K562 (cell line): ENCODE measurements at regions not wholly inside any gene's neighbourhood (a gene's known extent, or its start where the extent isn't known, plus 50 kb on each side); places are given as distances from the start of the nearest gene placed in this dataset.

Experiments used
- CEBPB ChIP-seq: fragments of 450-650 bp; IDR thresholded peaks from 2 replicates; pipeline ENCODE4 v1.6.1; 2016; ENCODE audit warnings: missing genetic modification characterization, missing compliant biosample characterization
- CTCF ChIP-seq, 3 experiments: IDR thresholded peaks in 2 of 3; conservative IDR thresholded peaks in 1 of 3; 2 replicates each; pipeline ENCODE4 v1.5.1; 2011 to 2012; ENCODE audit warnings: low read length in 3 of 3, mild to moderate bottlenecking in 3 of 3, control low read depth in 2 of 3, improper control_type of control experiment in 1 of 3, inconsistent platforms in 1 of 3, low read depth in 1 of 3, mixed read lengths in 1 of 3, moderate library complexity in 1 of 3; ENCODE audit not compliant: insufficient read depth in 2 of 3
- PREB ChIP-seq: sonication (generic); formaldehyde crosslinking; IDR thresholded peaks from 2 replicates; pipeline ENCODE4 v1.8.1; 2023; ENCODE audit warnings: mild to moderate bottlenecking, missing genetic modification reagents
- RB1 ChIP-seq: fragments of 450-650 bp; IDR thresholded peaks from 2 replicates; pipeline ENCODE4 v1.6.1; 2017; ENCODE audit warnings: low read depth, mild to moderate bottlenecking
- RHOXF2B ChIP-seq: fragments of 250-450 bp; sonication (Bioruptor Pico); conservative IDR thresholded peaks from 2 replicates; pipeline ENCODE4 v1.5.1; 2021
- SMAD1 ChIP-seq: fragments of 150-350 bp; IDR thresholded peaks from 2 replicates; pipeline ENCODE4 v1.6.1; 2014; ENCODE audit warnings: low read length, low read depth; ENCODE audit not compliant: partially characterized antibody
- SRF ChIP-seq, 2 experiments: fragments of 250-450, 450-650 bp in 1 of 2; sonication (Bioruptor Pico) in 1 of 2; sonication (generic) in 1 of 2; formaldehyde crosslinking; IDR thresholded peaks; 2 replicates each; pipeline versions ENCODE4 v1.5.0 to v1.5.1; 2020 to 2022; ENCODE audit warnings: mild to moderate bottlenecking in 1 of 2, missing genetic modification reagents in 1 of 2
- TAF1 ChIP-seq: IDR thresholded peaks from 2 replicates; pipeline ENCODE4 v1.6.1; 2011; ENCODE audit warnings: mild to moderate bottlenecking, low read length, moderate library complexity; ENCODE audit not compliant: insufficient read depth, control insufficient read depth, severe bottlenecking; ENCODE audit errors: extremely low read depth
- ZFX ChIP-seq: sonication (generic); formaldehyde crosslinking; IDR thresholded peaks from 2 replicates; pipeline ENCODE4 v1.8.0; 2022; ENCODE audit warnings: mild to moderate bottlenecking, missing genetic modification reagents, moderate library complexity
- ZNF561 ChIP-seq: fragments of 450-650 bp; formaldehyde crosslinking; conservative IDR thresholded peaks from 2 replicates; pipeline ENCODE4 v1.4.0; 2020; ENCODE audit warnings: mild to moderate bottlenecking, moderate library complexity
- TF ChIP-seq, protein P1 (sequence below): fragments of 450-650 bp; formaldehyde crosslinking; IDR thresholded peaks from 2 replicates; pipeline ENCODE4 v1.4.0; 2020; ENCODE audit warnings: mild to moderate bottlenecking

DNA sequence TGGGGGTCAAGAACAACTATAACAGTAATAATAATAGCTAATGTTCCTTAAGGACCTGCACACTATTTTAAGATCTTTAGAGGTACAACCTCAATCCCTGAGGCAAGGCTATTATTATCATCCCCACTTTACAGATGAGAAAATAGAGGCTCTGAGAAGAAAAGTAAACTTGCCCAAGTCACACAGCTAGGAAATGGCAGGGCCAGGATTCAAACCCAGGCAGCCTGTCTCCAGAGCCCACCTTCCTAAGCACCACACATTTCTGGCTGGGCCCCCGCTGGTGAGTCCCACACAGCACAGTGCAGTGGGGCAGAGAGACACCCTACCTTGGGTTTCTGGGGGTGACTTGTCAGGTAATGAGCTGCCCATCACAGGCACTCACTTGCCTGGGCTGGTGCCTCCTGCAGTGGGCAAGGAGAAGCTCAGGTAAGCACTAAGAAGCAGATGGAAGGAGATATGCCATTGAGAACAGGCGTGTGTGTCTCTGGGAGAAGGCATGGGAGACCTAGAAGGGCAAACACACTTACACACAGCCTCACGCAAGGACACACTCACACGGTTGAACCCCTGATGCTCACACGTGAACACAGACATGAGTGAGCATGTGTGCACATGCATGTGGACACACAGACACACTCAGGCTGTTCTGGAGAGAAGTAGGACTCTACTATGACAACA, 104.4 kb upstream of the ZMIZ1 start:
- TF ChIP-seq TAF1, result no peak
- TF ChIP-seq, protein P1, sequence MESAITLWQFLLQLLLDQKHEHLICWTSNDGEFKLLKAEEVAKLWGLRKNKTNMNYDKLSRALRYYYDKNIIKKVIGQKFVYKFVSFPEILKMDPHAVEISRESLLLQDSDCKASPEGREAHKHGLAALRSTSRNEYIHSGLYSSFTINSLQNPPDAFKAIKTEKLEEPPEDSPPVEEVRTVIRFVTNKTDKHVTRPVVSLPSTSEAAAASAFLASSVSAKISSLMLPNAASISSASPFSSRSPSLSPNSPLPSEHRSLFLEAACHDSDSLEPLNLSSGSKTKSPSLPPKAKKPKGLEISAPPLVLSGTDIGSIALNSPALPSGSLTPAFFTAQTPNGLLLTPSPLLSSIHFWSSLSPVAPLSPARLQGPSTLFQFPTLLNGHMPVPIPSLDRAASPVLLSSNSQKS (CRISPR knock-in tag), result no peak
- no peak for TF ChIP-seq PREB
- TF ChIP-seq RHOXF2B (CRISPR knock-in tag), result no peak
- no peak for TF ChIP-seq CTCF (IDR thresholded peaks at IDR 0.05 in 2 of 3, conservative IDR thresholded peaks at IDR 0.05 in 1 of 3; ENCODE audit: insufficient read depth in 2 of 3, low read depth in 1 of 3, low read length in 3 of 3)
- TF ChIP-seq SMAD1, result no peak
- no peak for TF ChIP-seq ZNF561 (CRISPR knock-in tag)
- TF ChIP-seq SRF (CRISPR knock-in tag; IDR thresholded peaks at IDR 0.05), result no peak
- TF ChIP-seq CEBPB (tag), result no peak
- no peak for TF ChIP-seq RB1
- no peak for TF ChIP-seq ZFX
